Panc1 (cell line): ENCODE measurements at regions not wholly inside any gene's neighbourhood (a gene's known extent, or its start where the extent isn't known, plus 50 kb on each side); places are given as distances from the start of the nearest gene placed in this dataset.

ENCODE experiments used
- ATAC-seq: fragments of 200-7000 bp; cut with Tn5 transposase; 2 replicates; pipeline ENCODE4 v1.9.1; 2020; ENCODE audit warnings: mild to moderate bottlenecking, moderate library complexity
- BruUV-seq: library from RNA; stranded (reverse); fragments of 400-500 nt; replicated peaks from 2 replicates; lab custom pipeline; 2021; lab: Mats Ljungman, UMichigan
- CTCF ChIA-PET: fragments of 300-600 bp; sonication (Branson Sonifier 250); formaldehyde crosslinking; loops from one replicate; lab custom pipeline; 2022; ENCODE audit warnings: antibody characterized with exemption; lab: Charles Lee
- POLR2A ChIA-PET: fragments of 300-600 bp; sonication (Branson Sonifier 250); formaldehyde crosslinking; loops from one replicate; lab custom pipeline; 2022; ENCODE audit warnings: antibody characterized with exemption; lab: Charles Lee
- DNase-seq: peaks from one replicate; pipeline ENCODE4 v3.0.0-alpha.2; 2010; ENCODE audit warnings: low read depth, low spot score
- H3K27ac ChIP-seq: 2 replicates; pipeline ENCODE4 v1.5.1; 2011; ENCODE audit warnings: mild to moderate bottlenecking, low read length, inconsistent platforms
- H3K27me3 ChIP-seq: fragments of 200-500 bp; sonication (Bioruptor generic); 2 replicates; pipeline ENCODE4 v1.6.0; 2014; ENCODE audit warnings: low read length, inconsistent platforms; ENCODE audit not compliant: control insufficient read depth, insufficient read depth
- H3K36me3 ChIP-seq: fragments of 200-500 bp; sonication (Bioruptor generic); 2 replicates; pipeline ENCODE4 v1.5.1; 2014; ENCODE audit warnings: inconsistent platforms, mild to moderate bottlenecking, low read length, moderate library complexity; ENCODE audit not compliant: control insufficient read depth, insufficient read depth
- H3K4me1 ChIP-seq: 2 replicates; pipeline ENCODE4 v1.5.1; 2011; ENCODE audit warnings: inconsistent platforms, mild to moderate bottlenecking, low read length, moderate library complexity; ENCODE audit not compliant: control insufficient read depth, insufficient read depth
- H3K4me3 ChIP-seq, 2 experiments: 2 replicates each; pipeline ENCODE4 v1.5.1; 2011 to 2012; ENCODE audit warnings: low read depth in 2 of 2, low read length in 2 of 2, mild to moderate bottlenecking in 2 of 2, inconsistent platforms in 1 of 2, moderate library complexity in 1 of 2
- H3K9me3 ChIP-seq: fragments of 200-500 bp; sonication (Bioruptor generic); 2 replicates; pipeline ENCODE4 v1.5.1; 2014; ENCODE audit warnings: low read depth, mild to moderate bottlenecking, inconsistent platforms, low read length, moderate library complexity; ENCODE audit not compliant: control insufficient read depth, insufficient read depth
- CTCF ChIP-seq: fragments of 450-650 bp; IDR thresholded peaks from 2 replicates; pipeline ENCODE4 v1.5.1; 2017; ENCODE audit warnings: mild to moderate bottlenecking
- POLR2AphosphoS5 ChIP-seq: IDR thresholded peaks from 2 replicates; pipeline ENCODE4 v1.6.1; 2012; ENCODE audit warnings: mild to moderate bottlenecking, low read depth, low read length, moderate library complexity
- REST ChIP-seq, 2 experiments: IDR thresholded peaks; 2 replicates each; pipeline ENCODE4 v1.6.1; 2011 to 2012; ENCODE audit warnings: low read depth in 2 of 2, control low read depth in 1 of 2, low read length in 1 of 2, mild to moderate bottlenecking in 1 of 2, moderate library complexity in 1 of 2; ENCODE audit not compliant: insufficient read depth in 1 of 2
- SIN3A ChIP-seq: IDR thresholded peaks from 2 replicates; pipeline ENCODE4 v1.6.1; 2012; ENCODE audit warnings: low read depth, mild to moderate bottlenecking, low read length, moderate library complexity, borderline replicate concordance; ENCODE audit not compliant: insufficient read depth
- TCF7L2 ChIP-seq: IDR thresholded peaks from 2 replicates; pipeline ENCODE4 v1.6.1; 2011; ENCODE audit warnings: mild to moderate bottlenecking, low read depth, low read length, inconsistent platforms
- in situ Hi-C: cut with HindIII; loops from 2 replicates; pipeline ENCODE4 v1.10.0; 2016; ENCODE audit warnings: low sequenced_read_pairs, low pct_unique_long_range_greater_than_20kb
- intact Hi-C: fragments of 100-400 bp; cut with micrococcal nuclease; formaldehyde crosslinking; loops from one replicate; pipeline ENCODE4 v1.10.0; 2022; ENCODE audit not compliant: unreplicated experiment

- no peak for TF ChIP-seq SIN3A
- no peak for TF ChIP-seq REST (IDR thresholded peaks at IDR 0.05; ENCODE audit: insufficient read depth in 1 of 2, low read depth in 2 of 2, low read length in 1 of 2)
- no peak for TF ChIP-seq TCF7L2
- no peak for TF ChIP-seq POLR2AphosphoS5
- TF ChIP-seq CTCF: no peak
- H3K27ac ChIP-seq: no peak overlapping the region
- H3K4me1 ChIP-seq: no peaks in the 10 kb centered on the region
- peaks cover 15% of the 10 kb centered on the region for H3K27me3 ChIP-seq
- no peaks in the 10 kb centered on the region for H3K36me3 ChIP-seq
- no peaks in the 10 kb centered on the region for H3K9me3 ChIP-seq
- ChIA-PET CTCF (interaction anchor here (1.2 kb wide), 1 partner anchor 483 kb away, joined by 3 read pairs; no protein-coding TSS in a partner anchor), POLR2A (interaction anchor here (0.7 kb wide), 1 partner anchor 480 kb away, joined by 3 read pairs; no protein-coding TSS in a partner anchor)
- no TSS peak for BruUV-seq
- intact Hi-C loops (loop anchor here (10.0 kb wide), 1 partner anchor 478 kb away; no protein-coding TSS in a partner anchor), in situ Hi-C loops (no loop called here)
- ATAC-seq (no peak), DNase-seq (no peak)
- H3K4me3 ChIP-seq: no peak overlapping the region
Measured at GRCh38 chr11:87422566-87422965, 384.8 kb downstream of the TMEM135 start.

GRCh38 chr11:87421422-87421821 lies 383.7 kb downstream of the TMEM135 start:
- ChIA-PET POLR2A (interaction anchor here (0.6 kb wide), 1 partner anchor 67 kb away, joined by 6 read pairs; no protein-coding TSS in a partner anchor), CTCF (interaction anchor here (0.5 to 1.9 kb wide), 11 partner anchors 9 to 1824 kb away, joined by 3 to 9 read pairs (median 3); partner anchors contain the start of gene FZD4)
- TF ChIP-seq POLR2AphosphoS5: no peak
- TF ChIP-seq SIN3A: no peak
- TF ChIP-seq CTCF: peak; percentile 88
- ATAC-seq (peak; percentile 91), DNase-seq (peak; percentile 80)
- intact Hi-C loops: loop anchor here (1.0 to 10.0 kb wide), 2 partner anchors 68 to 477 kb away; no protein-coding TSS in a partner anchor
- no peak overlapping the region for H3K27ac ChIP-seq
- in situ Hi-C loops: no loop called here
- H3K36me3 ChIP-seq: no peaks in the 10 kb centered on the region
- no peaks in the 10 kb centered on the region for H3K4me1 ChIP-seq
- H3K9me3 ChIP-seq: no peaks in the 10 kb centered on the region
- peaks cover 17% of the 10 kb centered on the region for H3K27me3 ChIP-seq
- no TSS peak for BruUV-seq
- H3K4me3 ChIP-seq: no peak overlapping the region
